CD8-positive, alpha-beta memory T cell (primary cell): ENCODE measurements at regions not wholly inside any gene's neighbourhood (a gene's known extent, or its start where the extent isn't known, plus 50 kb on each side); places are given as distances from the start of the nearest gene placed in this dataset.
A peak's percentile ranks its signal among the peaks of the same experiment; 100 is the strongest.

ENCODE experiments used
- CTCF ChIA-PET: fragments of 350-600 bp; sonication (Branson Sonifier 250); formaldehyde crosslinking; loops from one replicate; lab custom pipeline; 2021; ENCODE audit warnings: antibody characterized with exemption; lab: Charles Lee
- POLR2A ChIA-PET: fragments of 350-600 bp; sonication (Branson Sonifier 250); formaldehyde crosslinking; loops from one replicate; lab custom pipeline; 2021; ENCODE audit warnings: antibody characterized with exemption; lab: Charles Lee
- DNase-seq, 5 donors: peaks; one replicate each; pipeline versions ENCODE4 v3.0.0 to v3.0.0-alpha.2; 2020 to 2022; ENCODE audit warnings: mixed read lengths in 1 of 5
- H3K27ac ChIP-seq: one replicate; pipeline ENCODE4 v1.7.0; 2013; ENCODE audit warnings: low read depth, mild to moderate bottlenecking, low read length, moderate library complexity
- H3K27me3 ChIP-seq: 2 replicates; pipeline ENCODE4 v1.7.0; 2013; ENCODE audit warnings: low read length, mild to moderate bottlenecking; ENCODE audit not compliant: insufficient read depth, poor library complexity, severe bottlenecking
- H3K36me3 ChIP-seq: 2 replicates; pipeline ENCODE4 v1.7.0; 2013; ENCODE audit warnings: mild to moderate bottlenecking, low read length, moderate library complexity; ENCODE audit not compliant: insufficient read depth
- H3K4me1 ChIP-seq: 2 replicates; pipeline ENCODE4 v1.7.0; 2013; ENCODE audit warnings: mild to moderate bottlenecking, low read length, moderate library complexity; ENCODE audit not compliant: insufficient read depth
- H3K4me3 ChIP-seq: 2 replicates; pipeline ENCODE4 v1.7.0; 2013; ENCODE audit warnings: mild to moderate bottlenecking, low read length
- H3K9me3 ChIP-seq: 2 replicates; pipeline ENCODE4 v1.7.0; 2013; ENCODE audit warnings: mild to moderate bottlenecking, low read length
- H3K27ac Mint-ChIP-seq, 8 donors: one replicate each; pipeline ENCODE4 v1.8.0; 2020 to 2021; ENCODE audit warnings: mixed read lengths in 8 of 8, mild to moderate bottlenecking in 6 of 8, inconsistent platforms in 3 of 8, moderate library complexity in 3 of 8
- H3K27me3 Mint-ChIP-seq, 2 donors: one replicate each; pipeline ENCODE4 v1.8.0; 2020 to 2021; ENCODE audit warnings: mixed read lengths in 2 of 2, mild to moderate bottlenecking in 1 of 2, moderate library complexity in 1 of 2
- H3K36me3 Mint-ChIP-seq, 3 donors: one replicate each; pipeline ENCODE4 v1.8.0; 2020 to 2021; ENCODE audit warnings: mixed read lengths in 3 of 3, inconsistent platforms in 1 of 3, mild to moderate bottlenecking in 1 of 3
- H3K4me1 Mint-ChIP-seq, 3 donors: one replicate each; pipeline ENCODE4 v1.8.0; 2020 to 2021; ENCODE audit warnings: mixed read lengths in 3 of 3, inconsistent platforms in 1 of 3, mild to moderate bottlenecking in 1 of 3
- H3K4me3 Mint-ChIP-seq, 7 donors: one replicate each; pipeline ENCODE4 v1.8.0; 2020 to 2021; ENCODE audit warnings: mixed read lengths in 7 of 7, mild to moderate bottlenecking in 6 of 7, moderate library complexity in 4 of 7, inconsistent platforms in 2 of 7
- H3K9me3 Mint-ChIP-seq, 5 donors: one replicate each; pipeline ENCODE4 v1.8.0; 2020 to 2022; ENCODE audit warnings: mixed read lengths in 5 of 5, mild to moderate bottlenecking in 3 of 5, moderate library complexity in 2 of 5, inconsistent platforms in 1 of 5

DNA sequence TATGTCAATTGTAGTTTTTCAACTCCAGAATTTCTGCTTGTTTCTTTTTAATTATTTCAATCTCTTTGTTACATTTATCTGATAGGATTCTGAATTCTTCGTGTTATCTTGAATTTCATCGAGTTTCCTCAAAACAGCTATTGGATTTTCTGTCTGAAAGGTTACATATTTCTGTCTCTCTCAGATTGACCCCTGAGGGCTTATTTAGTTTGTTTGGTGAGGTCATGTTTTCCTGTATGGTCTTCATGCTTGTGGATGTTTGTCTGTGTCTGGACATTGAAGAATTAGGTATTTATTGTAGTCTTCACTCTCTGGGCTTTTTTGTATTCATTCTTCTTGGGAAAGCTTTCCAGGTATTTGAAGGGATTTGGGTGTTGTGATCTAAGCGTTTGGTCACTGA lies 85.6 kb downstream of the SNAPC1 start:
- peaks cover 0 to 3% (median 0%) of the 10 kb centered on the region in 5 donors for H3K9me3 Mint-ChIP-seq
- no peak overlapping the region for H3K27ac Mint-ChIP-seq
- Histone ChIP-seq H3K4me1 (no peaks in the 10 kb centered on the region), H3K36me3 (no peaks in the 10 kb centered on the region), H3K27ac (no peak overlapping the region), H3K9me3 (peaks cover 3% of the 10 kb centered on the region), H3K27me3 (no peaks in the 10 kb centered on the region), H3K4me3 (no peak overlapping the region)
- CTCF ChIA-PET: no interaction called here
- H3K36me3 Mint-ChIP-seq: no peaks in the 10 kb centered on the region
- POLR2A ChIA-PET: no interaction called here
- peaks cover 7 to 29% of the 10 kb centered on the region in 2 donors for H3K27me3 Mint-ChIP-seq
- DNase-seq: no peak
- no peak overlapping the region for H3K4me3 Mint-ChIP-seq
- H3K4me1 Mint-ChIP-seq: no peaks in the 10 kb centered on the region

DNA sequence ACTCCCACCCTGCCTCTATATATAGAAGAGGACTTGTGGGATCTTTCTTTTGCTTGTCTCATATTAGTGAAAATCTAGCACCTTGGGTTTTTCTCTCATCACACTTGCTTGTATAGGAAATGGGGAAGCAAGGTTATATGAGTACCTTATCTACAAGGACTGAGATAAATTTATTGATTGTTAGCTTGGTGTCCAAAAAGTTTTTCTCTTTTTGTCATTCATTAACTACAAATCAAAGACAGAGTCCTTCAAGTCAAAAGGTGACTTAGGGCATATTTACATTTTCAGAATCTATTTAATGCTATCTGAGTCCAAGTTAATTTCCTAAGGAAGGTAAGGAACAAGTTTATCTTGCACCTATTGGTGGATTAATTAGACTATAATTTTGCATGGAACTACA lies 92.7 kb downstream of the SNAPC1 start:
- Mint-ChIP-seq H3K36me3 (no peaks in the 10 kb centered on the region), H3K4me3 (no peak overlapping the region), H3K9me3 (no peaks in the 10 kb centered on the region), H3K4me1 (no peaks in the 10 kb centered on the region), H3K27me3 (peaks cover 17 to 55% of the 10 kb centered on the region in 2 donors), H3K27ac (no peak overlapping the region)
- H3K4me3 ChIP-seq: no peak overlapping the region
- no peaks in the 10 kb centered on the region for H3K36me3 ChIP-seq
- no peak overlapping the region for H3K27ac ChIP-seq
- no peaks in the 10 kb centered on the region for H3K4me1 ChIP-seq
- no peak for DNase-seq
- ChIA-PET CTCF (no interaction called here), POLR2A (no interaction called here)
- no peaks in the 10 kb centered on the region for H3K9me3 ChIP-seq
- no peaks in the 10 kb centered on the region for H3K27me3 ChIP-seq

DNA sequence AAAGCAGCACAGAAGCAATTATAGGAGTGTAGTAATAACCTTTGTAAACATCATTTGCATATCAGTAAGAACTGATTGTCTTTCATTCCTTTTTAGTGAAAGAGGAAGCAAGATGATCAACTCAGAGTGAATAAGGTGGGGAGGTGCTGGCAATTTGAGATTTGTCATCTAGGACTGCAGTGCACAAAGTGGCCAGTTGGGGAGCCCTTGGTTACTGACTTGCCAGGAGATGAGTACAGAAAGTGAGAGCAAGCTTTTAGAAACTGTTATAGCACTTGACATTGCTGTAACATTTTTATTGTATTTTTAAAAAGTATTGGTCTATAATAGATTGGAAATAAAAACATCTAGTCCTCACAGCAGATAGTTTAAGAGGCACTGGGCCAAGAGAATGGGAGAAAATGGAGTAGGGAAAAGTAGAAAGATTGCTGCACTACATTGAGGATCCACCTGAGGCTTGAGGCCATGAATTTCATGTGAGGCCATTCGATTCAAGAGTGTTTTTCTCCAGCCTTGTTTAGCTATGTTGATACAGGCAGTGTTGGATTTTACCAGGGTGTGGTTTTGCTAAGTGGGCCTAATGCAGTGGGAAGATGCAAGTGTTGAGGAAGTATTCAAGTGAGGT lies 98.2 kb downstream of the SNAPC1 start:
- no peaks in the 10 kb centered on the region for H3K36me3 Mint-ChIP-seq
- no peaks in the 10 kb centered on the region for H3K9me3 ChIP-seq
- H3K4me1 ChIP-seq: no peaks in the 10 kb centered on the region
- peaks cover 0 to 2% (median 0%) of the 10 kb centered on the region in 3 donors for H3K4me1 Mint-ChIP-seq
- H3K9me3 Mint-ChIP-seq: no peaks in the 10 kb centered on the region
- POLR2A ChIA-PET: no interaction called here
- H3K36me3 ChIP-seq: no peaks in the 10 kb centered on the region
- no peak overlapping the region for H3K4me3 ChIP-seq
- H3K27me3 Mint-ChIP-seq: peaks cover 10 to 23% of the 10 kb centered on the region in 2 donors
- CTCF ChIA-PET: no interaction called here
- DNase-seq: peak; percentile 15 to 64 (median 26)
- H3K27ac ChIP-seq: no peak overlapping the region
- H3K27ac Mint-ChIP-seq: no peak overlapping the region
- H3K27me3 ChIP-seq: no peaks in the 10 kb centered on the region
- H3K4me3 Mint-ChIP-seq: no peak overlapping the region

DNA sequence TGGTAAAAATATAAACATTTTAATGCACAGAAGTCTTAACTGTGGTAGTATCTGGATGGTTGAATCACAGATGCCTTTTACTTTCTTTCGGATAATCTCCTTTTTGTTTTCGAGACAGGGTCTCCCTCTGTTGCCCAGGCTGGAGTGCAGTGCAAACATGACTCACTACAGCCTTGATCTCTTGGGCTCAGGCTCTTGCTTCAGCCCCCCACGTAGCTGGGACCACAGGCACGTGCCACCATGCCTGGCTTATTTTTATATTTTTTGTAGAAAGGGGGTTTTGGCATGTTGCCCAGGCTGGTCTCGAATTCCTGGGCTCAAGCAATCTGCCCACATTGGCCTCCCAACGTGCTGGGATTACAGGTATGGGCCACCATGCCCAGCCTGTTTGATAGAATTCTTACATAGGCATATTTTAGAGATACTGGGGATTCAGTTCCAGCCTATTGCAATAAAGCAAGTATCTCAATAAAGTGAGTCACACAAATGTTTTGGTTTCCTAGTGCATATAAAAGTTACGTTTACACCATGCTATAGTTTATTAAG lies 99.2 kb downstream of the SNAPC1 start:
- Histone ChIP-seq H3K27me3 (no peaks in the 10 kb centered on the region), H3K4me3 (no peak overlapping the region), H3K4me1 (no peaks in the 10 kb centered on the region), H3K9me3 (no peaks in the 10 kb centered on the region), H3K36me3 (no peaks in the 10 kb centered on the region), H3K27ac (no peak overlapping the region)
- Mint-ChIP-seq H3K4me3 (no peak overlapping the region), H3K4me1 (peaks cover 0 to 2% (median 0%) of the 10 kb centered on the region in 3 donors), H3K9me3 (no peaks in the 10 kb centered on the region), H3K27ac (peak overlapping the region in 1 of 8 donors; percentile 69), H3K27me3 (peaks cover 5 to 15% of the 10 kb centered on the region in 2 donors), H3K36me3 (no peaks in the 10 kb centered on the region)
- CTCF ChIA-PET: no interaction called here
- POLR2A ChIA-PET: no interaction called here
- no peak for DNase-seq

DNA sequence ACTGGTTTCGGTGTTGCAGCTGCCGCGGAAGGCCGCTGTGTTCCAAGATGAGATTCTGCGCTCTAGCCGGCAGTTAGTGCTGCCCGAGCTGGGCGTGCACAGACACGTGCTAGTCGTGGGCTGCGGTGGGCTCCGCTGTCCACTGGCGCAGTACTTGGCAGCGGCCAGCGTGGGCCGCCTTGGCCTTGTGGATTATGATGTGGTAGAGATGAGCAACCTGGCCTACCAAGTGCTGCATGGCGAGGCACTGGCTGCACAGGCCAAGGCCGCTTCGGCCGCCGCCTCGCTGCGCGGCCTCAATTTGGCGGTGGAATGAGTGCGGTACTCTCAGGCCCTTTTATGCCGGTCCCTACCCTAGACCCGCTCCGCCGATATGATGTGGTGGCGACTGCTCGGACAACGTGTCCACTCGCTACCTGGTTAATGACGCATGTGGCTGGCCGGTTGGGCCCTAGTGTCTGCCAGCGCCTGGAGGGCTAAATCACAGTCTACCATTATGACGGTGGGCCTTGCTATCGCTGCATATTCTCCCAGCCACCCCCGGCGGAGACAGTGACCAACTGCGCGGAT lies 102.2 kb downstream of the SNAPC1 start:
- Histone ChIP-seq H3K4me3 (no peak overlapping the region), H3K9me3 (no peaks in the 10 kb centered on the region), H3K4me1 (no peaks in the 10 kb centered on the region), H3K27ac (no peak overlapping the region), H3K36me3 (no peaks in the 10 kb centered on the region), H3K27me3 (no peaks in the 10 kb centered on the region)
- peaks cover 0 to 3% of the 10 kb centered on the region in 2 donors for H3K27me3 Mint-ChIP-seq
- ChIA-PET POLR2A (no interaction called here), CTCF (no interaction called here)
- H3K27ac Mint-ChIP-seq: no peak overlapping the region
- no peaks in the 10 kb centered on the region for H3K36me3 Mint-ChIP-seq
- no peak for DNase-seq
- H3K4me3 Mint-ChIP-seq: peak overlapping the region in 1 of 7 donors; percentile 57
- H3K4me1 Mint-ChIP-seq: peaks cover 0 to 9% (median 6%) of the 10 kb centered on the region in 3 donors
- H3K9me3 Mint-ChIP-seq: no peaks in the 10 kb centered on the region

DNA sequence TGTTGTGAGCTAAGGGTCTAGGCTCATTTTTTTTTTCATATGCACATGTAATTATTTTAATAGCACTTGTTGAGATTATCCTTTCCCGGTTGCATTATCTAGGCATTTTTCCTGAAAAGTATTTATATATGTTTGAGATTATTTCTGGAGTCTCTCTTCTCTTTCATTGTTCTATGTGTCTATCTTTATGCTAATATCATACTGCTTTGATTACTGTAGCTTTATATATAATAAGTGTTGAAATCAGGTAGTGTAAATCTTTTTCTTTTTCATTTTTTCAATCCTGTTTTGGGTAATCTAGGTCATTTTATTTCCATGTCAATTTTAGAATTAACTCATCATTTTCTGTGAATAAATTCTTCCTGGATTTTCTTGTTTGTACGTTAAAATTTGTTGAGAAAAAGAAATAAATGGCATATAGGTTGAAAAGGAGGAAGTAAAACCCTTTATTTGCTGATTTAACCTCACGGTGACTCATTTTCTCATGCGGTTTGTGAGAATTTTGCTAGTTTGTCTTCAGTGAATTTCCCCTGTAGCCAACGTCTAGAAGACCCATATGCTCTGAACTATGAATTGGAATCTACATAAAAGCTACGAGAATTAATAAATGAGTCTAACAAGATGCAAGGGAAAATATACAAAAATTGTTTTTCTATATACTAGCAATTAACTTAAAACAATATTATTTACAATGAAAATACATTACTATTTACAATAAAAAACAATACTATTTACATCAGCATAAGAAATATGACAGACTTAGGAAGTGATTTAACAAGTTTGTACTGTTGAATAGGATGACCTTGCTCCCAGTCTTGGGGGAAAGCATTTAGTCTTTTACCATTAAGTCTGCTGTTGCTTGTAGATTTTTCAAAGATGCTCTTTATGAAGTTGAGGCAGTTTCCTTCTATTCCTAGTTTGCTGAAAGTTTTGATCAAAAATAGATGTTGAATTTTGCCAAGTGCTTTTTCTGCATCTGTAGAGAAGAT lies 105.0 kb downstream of the SNAPC1 start:
- H3K27ac ChIP-seq: no peak overlapping the region
- H3K4me1 ChIP-seq: no peaks in the 10 kb centered on the region
- peaks cover 8 to 11% of the 10 kb centered on the region in 2 donors for H3K27me3 Mint-ChIP-seq
- peaks cover 0 to 9% (median 5%) of the 10 kb centered on the region in 3 donors for H3K4me1 Mint-ChIP-seq
- no peaks in the 10 kb centered on the region for H3K9me3 ChIP-seq
- H3K36me3 Mint-ChIP-seq: peaks cover 0 to 13% (median 0%) of the 10 kb centered on the region in 3 donors
- no peak overlapping the region for H3K27ac Mint-ChIP-seq
- H3K4me3 ChIP-seq: no peak overlapping the region
- peaks cover 10 to 19% (median 12%) of the 10 kb centered on the region in 5 donors for H3K9me3 Mint-ChIP-seq
- DNase-seq: no peak
- H3K36me3 ChIP-seq: no peaks in the 10 kb centered on the region
- POLR2A ChIA-PET: no interaction called here
- no peaks in the 10 kb centered on the region for H3K27me3 ChIP-seq
- CTCF ChIA-PET: no interaction called here
- H3K4me3 Mint-ChIP-seq: no peak overlapping the region

DNA sequence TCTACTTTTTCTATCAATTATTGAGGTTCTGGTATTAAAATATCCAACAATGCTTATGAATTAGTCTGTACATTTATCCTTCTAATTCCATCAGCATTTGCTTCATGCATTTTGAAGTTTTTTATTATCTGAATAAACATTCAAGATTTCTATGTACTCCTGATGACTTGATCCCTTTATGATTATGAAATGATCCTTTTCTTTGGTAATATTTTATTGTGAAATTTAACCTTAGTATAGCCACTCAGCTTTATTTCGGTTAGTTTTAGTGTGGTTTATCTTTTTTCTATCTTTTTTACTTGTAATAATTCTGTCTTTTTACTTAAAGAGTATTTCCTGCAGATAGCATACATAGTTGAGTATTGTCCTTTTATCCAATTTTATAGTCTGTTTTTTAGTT lies 106.6 kb downstream of the SNAPC1 start:
- H3K36me3 ChIP-seq: no peaks in the 10 kb centered on the region
- H3K4me3 ChIP-seq: no peak overlapping the region
- Mint-ChIP-seq H3K9me3 (peaks cover 10 to 19% (median 12%) of the 10 kb centered on the region in 5 donors), H3K4me3 (no peak overlapping the region), H3K27me3 (peaks cover 10 to 23% of the 10 kb centered on the region in 2 donors), H3K36me3 (peaks cover 0 to 17% (median 4%) of the 10 kb centered on the region in 3 donors), H3K27ac (no peak overlapping the region), H3K4me1 (peaks cover 0 to 9% (median 5%) of the 10 kb centered on the region in 3 donors)
- no peak overlapping the region for H3K27ac ChIP-seq
- H3K27me3 ChIP-seq: no peaks in the 10 kb centered on the region
- POLR2A ChIA-PET: no interaction called here
- H3K9me3 ChIP-seq: no peaks in the 10 kb centered on the region
- CTCF ChIA-PET: no interaction called here
- DNase-seq: no peak
- H3K4me1 ChIP-seq: no peaks in the 10 kb centered on the region
